ENCODE measurements at regions not wholly inside any gene's neighbourhood (a gene's known extent, or its start where the extent isn't known, plus 50 kb on each side); places are given as distances from the start of the nearest gene placed in this dataset.

DNA sequence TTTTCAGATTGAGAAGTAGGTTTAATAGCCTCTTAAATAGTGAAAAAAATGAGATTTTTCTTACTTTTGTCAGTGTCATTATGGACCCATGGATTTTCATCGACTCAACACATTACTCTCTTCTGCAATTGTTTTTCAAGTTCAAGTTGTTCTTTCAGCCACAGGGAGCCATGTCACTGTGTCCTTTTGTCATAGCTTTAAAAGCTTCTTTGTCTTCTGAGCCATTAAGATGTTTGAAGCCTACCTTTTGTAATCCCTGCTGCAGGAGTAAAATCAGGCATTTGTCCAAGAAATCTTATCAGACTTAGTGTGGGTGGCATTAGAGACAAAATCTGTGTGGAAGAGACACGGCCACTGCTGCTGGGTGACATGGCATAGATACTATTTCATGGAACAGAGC is 92.8 kb upstream of the ZP4 start:
- no peak for TF ChIP-seq FOS (IDR thresholded peaks at IDR 0.05; ENCODE audit: borderline replicate concordance, insufficient read depth, low read length)
- TF ChIP-seq JUN (IDR thresholded peaks at IDR 0.05; ENCODE audit: borderline replicate concordance, insufficient read depth, insufficient read length, low read depth): no peak
- TF ChIP-seq GATA2 (IDR thresholded peaks at IDR 0.05; ENCODE audit: insufficient read depth, insufficient read length, low read depth, low read length): no peak
- no peak for TF ChIP-seq POLR2AphosphoS5 (IDR thresholded peaks at IDR 0.05; ENCODE audit: insufficient read depth, low read depth, low read length)
- TF ChIP-seq, protein P1, sequence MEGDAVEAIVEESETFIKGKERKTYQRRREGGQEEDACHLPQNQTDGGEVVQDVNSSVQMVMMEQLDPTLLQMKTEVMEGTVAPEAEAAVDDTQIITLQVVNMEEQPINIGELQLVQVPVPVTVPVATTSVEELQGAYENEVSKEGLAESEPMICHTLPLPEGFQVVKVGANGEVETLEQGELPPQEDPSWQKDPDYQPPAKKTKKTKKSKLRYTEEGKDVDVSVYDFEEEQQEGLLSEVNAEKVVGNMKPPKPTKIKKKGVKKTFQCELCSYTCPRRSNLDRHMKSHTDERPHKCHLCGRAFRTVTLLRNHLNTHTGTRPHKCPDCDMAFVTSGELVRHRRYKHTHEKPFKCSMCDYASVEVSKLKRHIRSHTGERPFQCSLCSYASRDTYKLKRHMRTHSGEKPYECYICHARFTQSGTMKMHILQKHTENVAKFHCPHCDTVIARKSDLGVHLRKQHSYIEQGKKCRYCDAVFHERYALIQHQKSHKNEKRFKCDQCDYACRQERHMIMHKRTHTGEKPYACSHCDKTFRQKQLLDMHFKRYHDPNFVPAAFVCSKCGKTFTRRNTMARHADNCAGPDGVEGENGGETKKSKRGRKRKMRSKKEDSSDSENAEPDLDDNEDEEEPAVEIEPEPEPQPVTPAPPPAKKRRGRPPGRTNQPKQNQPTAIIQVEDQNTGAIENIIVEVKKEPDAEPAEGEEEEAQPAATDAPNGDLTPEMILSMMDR (IDR thresholded peaks at IDR 0.05; ENCODE audit: extremely low read depth in 1 of 2, insufficient read depth in 1 of 2, low read depth in 1 of 2, low read length in 2 of 2): no peak
- no peak for TF ChIP-seq EZH2 (IDR thresholded peaks at IDR 0.05; ENCODE audit: borderline replicate concordance, low read depth, low read length, severe bottlenecking)
- no peak for TF ChIP-seq MYC (IDR thresholded peaks at IDR 0.05; ENCODE audit: low read depth, low read length)
- intact Hi-C loops (cut with micrococcal nuclease) (no loop called here), dilution Hi-C loops (cut with MboI; ENCODE audit: extremely low pct_ligation_motif_present, low sequenced_read_pairs) (no loop called here)
- FAIRE-seq (no peak), DNase-seq (ENCODE audit: low read depth, low spot score) (no peak)
- H4K20me1 ChIP-seq (replicated peaks; ENCODE audit: control insufficient read depth, extremely low read depth, insufficient read depth, low read length): no peaks in the 10 kb centered on the region
- H3K9me3 ChIP-seq (replicated peaks; ENCODE audit: control insufficient read depth, insufficient read depth, low read length): peaks cover 7% of the 10 kb centered on the region
- H3K79me2 ChIP-seq (ENCODE audit: control insufficient read depth, insufficient read depth, low read length): no peaks in the 10 kb centered on the region
- ChIA-PET CTCF (no interaction called here), POLR2A (no interaction called here)
- H2AFZ ChIP-seq (ENCODE audit: low read depth, low read length): no peak overlapping the region
- H3K4me3 ChIP-seq (replicated peaks in 1 of 3; ENCODE audit: insufficient read depth in 1 of 3, low read depth in 1 of 3, low read length in 3 of 3): no peak overlapping the region
- H3K9ac ChIP-seq (replicated peaks; ENCODE audit: extremely low read depth, insufficient read depth, low read length): no peak overlapping the region
- no peak overlapping the region for H3K4me2 ChIP-seq (ENCODE audit: insufficient read depth, low read length)
- H3K36me3 ChIP-seq (ENCODE audit: control insufficient read depth in 2 of 2, extremely low read depth in 1 of 2, insufficient read depth in 2 of 2, low read length in 2 of 2): no peaks in the 10 kb centered on the region
- no peaks in the 10 kb centered on the region for H3K9me1 ChIP-seq (replicated peaks; ENCODE audit: control insufficient read depth, extremely low read depth, insufficient read depth, low read length)
- BruUV-seq (replicated peaks): no TSS peak
- H3K27ac ChIP-seq (ENCODE audit: insufficient read depth, low read depth, low read length): no peak overlapping the region
- no peaks in the 10 kb centered on the region for H3K27me3 ChIP-seq (ENCODE audit: control insufficient read depth in 2 of 2, insufficient read depth in 2 of 2, low read length in 2 of 2)
- no peaks in the 10 kb centered on the region for H3K4me1 ChIP-seq (ENCODE audit: control insufficient read depth, extremely low read depth, insufficient read depth, low read length)

All from endothelial cell of umbilical vein (primary cell).